H9 (cell line): ENCODE measurements at regions not wholly inside any gene's neighbourhood (a gene's known extent, or its start where the extent isn't known, plus 50 kb on each side); places are given as distances from the start of the nearest gene placed in this dataset.

ENCODE experiments used
- DNase-seq: peaks from one replicate; pipeline ENCODE4 v3.0.0-alpha.2; 2017
- H2AFZ ChIP-seq: one replicate; pipeline ENCODE4 v1.6.1; 2013; ENCODE audit warnings: mild to moderate bottlenecking, low read length, control low read depth, moderate library complexity
- H2AK5ac ChIP-seq: 2 replicates; pipeline ENCODE4 v1.6.1; 2013; ENCODE audit warnings: low read length, control low read depth, mixed read lengths; ENCODE audit not compliant: insufficient read length
- H2BK120ac ChIP-seq: one replicate; pipeline ENCODE4 v1.6.1; 2013; ENCODE audit warnings: low read depth, mild to moderate bottlenecking, low read length, control low read depth, inconsistent platforms; ENCODE audit not compliant: poor library complexity, severe bottlenecking
- H2BK12ac ChIP-seq: 2 replicates; pipeline ENCODE4 v1.6.1; 2013; ENCODE audit warnings: low read length, control low read depth, mixed read lengths, low read depth; ENCODE audit not compliant: insufficient read length
- H2BK15ac ChIP-seq: 2 replicates; pipeline ENCODE4 v1.6.1; 2013; ENCODE audit warnings: low read depth, low read length, control low read depth
- H2BK20ac ChIP-seq: one replicate; pipeline ENCODE4 v1.6.1; 2013; ENCODE audit warnings: low read depth, mild to moderate bottlenecking, low read length, control low read depth, inconsistent platforms; ENCODE audit not compliant: poor library complexity, severe bottlenecking
- H2BK5ac ChIP-seq: 2 replicates; pipeline ENCODE4 v1.6.1; 2013; ENCODE audit warnings: low read length, control low read depth, mixed read lengths; ENCODE audit not compliant: insufficient read length
- H3K14ac ChIP-seq: 2 replicates; pipeline ENCODE4 v1.6.1; 2013; ENCODE audit warnings: low read length, control low read depth; ENCODE audit not compliant: insufficient read depth
- H3K18ac ChIP-seq: 2 replicates; pipeline ENCODE4 v1.6.1; 2013; ENCODE audit warnings: low read depth, mild to moderate bottlenecking, mixed read lengths, low read length, control low read depth; ENCODE audit not compliant: insufficient read length
- H3K23ac ChIP-seq: 2 replicates; pipeline ENCODE4 v1.6.1; 2013; ENCODE audit warnings: low read length, control low read depth, mixed read lengths, low read depth; ENCODE audit not compliant: insufficient read length
- H3K23me2 ChIP-seq: 2 replicates; pipeline ENCODE4 v1.6.1; 2013; ENCODE audit warnings: low read depth, mild to moderate bottlenecking, mixed read lengths, low read length, control low read depth; ENCODE audit not compliant: insufficient read length, poor library complexity, severe bottlenecking
- H3K27ac ChIP-seq: 2 replicates; pipeline ENCODE4 v1.5.1; 2013; ENCODE audit warnings: low read length, control low read depth, mixed read lengths, low read depth; ENCODE audit not compliant: insufficient read length
- H3K27me3 ChIP-seq: 2 replicates; pipeline ENCODE4 v1.6.1; 2013; ENCODE audit warnings: low read length, control low read depth, inconsistent platforms; ENCODE audit not compliant: insufficient read depth
- H3K4ac ChIP-seq: 2 replicates; pipeline ENCODE4 v1.6.1; 2013; ENCODE audit warnings: low read depth, mild to moderate bottlenecking, control low read depth, inconsistent platforms, low read length, moderate library complexity
- H3K4me1 ChIP-seq: 2 replicates; pipeline ENCODE4 v1.6.1; 2013; ENCODE audit warnings: low read length, control low read depth, inconsistent platforms; ENCODE audit not compliant: insufficient read depth
- H3K4me2 ChIP-seq: 2 replicates; pipeline ENCODE4 v1.6.1; 2013; ENCODE audit warnings: low read length, control low read depth, mixed read lengths; ENCODE audit not compliant: insufficient read length, insufficient read depth
- H3K56ac ChIP-seq: 2 replicates; pipeline ENCODE4 v1.6.1; 2013; ENCODE audit warnings: low read depth, mild to moderate bottlenecking, mixed read lengths, low read length, control low read depth; ENCODE audit not compliant: insufficient read length
- H3K79me1 ChIP-seq: 2 replicates; pipeline ENCODE4 v1.6.1; 2013; ENCODE audit warnings: low read depth, mild to moderate bottlenecking, moderate library complexity, low read length, control low read depth, inconsistent platforms; ENCODE audit not compliant: insufficient read depth, poor library complexity, severe bottlenecking
- H3K79me2 ChIP-seq: 2 replicates; pipeline ENCODE4 v1.6.1; 2013; ENCODE audit warnings: low read length, control low read depth, inconsistent platforms; ENCODE audit not compliant: insufficient read depth
- H3K9ac ChIP-seq: 2 replicates; pipeline ENCODE4 v1.6.1; 2013; ENCODE audit warnings: low read length, control low read depth, mixed read lengths; ENCODE audit not compliant: insufficient read length; ENCODE audit errors: extremely low read depth
- H3K9me3 ChIP-seq: one replicate; pipeline ENCODE4 v1.6.1; 2013; ENCODE audit warnings: low read depth, low read length, inconsistent platforms; ENCODE audit not compliant: control insufficient read depth
- H3T11ph ChIP-seq: one replicate; pipeline ENCODE4 v1.6.1; 2013; ENCODE audit warnings: mild to moderate bottlenecking, low read length, control low read depth, inconsistent platforms
- H4K20me1 ChIP-seq: one replicate; pipeline ENCODE4 v1.6.1; 2013; ENCODE audit not compliant: control insufficient read depth, insufficient read length, insufficient read depth
- H4K5ac ChIP-seq: 2 replicates; pipeline ENCODE4 v1.6.1; 2013; ENCODE audit warnings: low read depth, mild to moderate bottlenecking, mixed read lengths, low read length, control low read depth; ENCODE audit not compliant: insufficient read length
- H4K8ac ChIP-seq: replicated peaks from 2 replicates; pipeline ENCODE4 v1.6.1; 2013; ENCODE audit warnings: low read length, control low read depth, mixed read lengths, low read depth; ENCODE audit not compliant: insufficient read length
- H4K91ac ChIP-seq: 2 replicates; pipeline ENCODE4 v1.6.1; 2013; ENCODE audit warnings: low read depth, mild to moderate bottlenecking, moderate library complexity, mixed read lengths, low read length, control low read depth; ENCODE audit not compliant: insufficient read length
- H3K27ac Mint-ChIP-seq, 3 experiments: 2 replicates in 2 of 3; 3 replicates in 1 of 3; pipeline ENCODE4 v1.8.0; 2020 to 2021; ENCODE audit warnings: mixed read lengths in 3 of 3, mild to moderate bottlenecking in 1 of 3, moderate library complexity in 1 of 3
- H3K27me3 Mint-ChIP-seq: 2 replicates; pipeline ENCODE4 v1.8.0; 2021; ENCODE audit warnings: low read depth, mild to moderate bottlenecking, moderate library complexity, mixed read lengths
- H3K36me3 Mint-ChIP-seq, 3 experiments: 2 replicates in 2 of 3; 3 replicates in 1 of 3; pipeline ENCODE4 v1.8.0; 2020 to 2021; ENCODE audit warnings: low read depth in 3 of 3, mixed read lengths in 3 of 3; ENCODE audit not compliant: insufficient read depth in 1 of 3
- H3K4me1 Mint-ChIP-seq, 2 experiments: 2 replicates each; pipeline ENCODE4 v1.8.0; 2020; ENCODE audit warnings: mixed read lengths in 2 of 2
- H3K4me3 Mint-ChIP-seq, 2 experiments: 2 replicates in 1 of 2; 3 replicates in 1 of 2; pipeline ENCODE4 v1.8.0; 2020 to 2021; ENCODE audit warnings: mild to moderate bottlenecking in 2 of 2, mixed read lengths in 2 of 2, moderate library complexity in 1 of 2
- H3K9me3 Mint-ChIP-seq, 2 experiments: 2 replicates in 1 of 2; 3 replicates in 1 of 2; pipeline ENCODE4 v1.8.0; 2020; ENCODE audit warnings: mild to moderate bottlenecking in 2 of 2, mixed read lengths in 2 of 2, moderate library complexity in 1 of 2
- WGBS: extraction: QIAGEN DNeasy Blood & Tissue Kit; methylation state at CpG from one replicate; pipeline ENCODE4 v1.1.7; 2013; ENCODE audit warnings: missing lambda C conversion rate, low lambda C conversion rate, mixed read lengths; ENCODE audit not compliant: insufficient read length; ENCODE audit errors: extremely low coverage; 5-methylcytosine and 5-hydroxymethylcytosine counted together
- TF ChIP-seq, protein P1 (sequence below): fragments of 200-600 bp; sonication (generic); conservative IDR thresholded peaks from 3 replicates; pipeline ENCODE4 v1.8.0; 2021; ENCODE audit warnings: antibody characterized with exemption, mild to moderate bottlenecking

DNA sequence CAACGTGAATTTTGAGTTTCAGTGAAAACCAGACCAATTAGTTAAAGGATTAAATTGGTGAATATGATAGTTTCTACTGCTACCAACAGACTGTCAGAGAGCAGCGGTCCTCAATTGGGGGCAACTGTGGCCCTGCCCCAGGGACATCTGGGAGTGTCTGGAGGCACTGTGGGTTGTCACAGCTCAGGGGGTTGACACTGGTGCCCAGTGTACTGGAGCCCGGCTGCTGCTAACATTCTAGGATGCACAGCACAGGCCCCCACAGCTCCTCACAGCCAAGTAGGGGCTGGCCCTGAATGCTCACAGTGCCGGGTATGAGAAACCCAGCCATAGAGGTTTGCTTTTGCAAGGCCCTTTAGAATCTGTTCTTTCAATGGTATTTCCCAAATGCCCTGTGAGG, 84.1 kb upstream of the CXCL12 start:
- Histone ChIP-seq H3K27ac (no peak overlapping the region), H2BK15ac (no peak overlapping the region), H2BK120ac (no peak overlapping the region), H3K9me3 (no peaks in the 10 kb centered on the region), H3K4ac (no peak overlapping the region), H2BK20ac (no peak overlapping the region), H3K14ac (no peak overlapping the region), H3K4me1 (no peaks in the 10 kb centered on the region), H3K23me2 (no peaks in the 10 kb centered on the region), H3K4me2 (no peak overlapping the region), H4K91ac (no peak overlapping the region), H3K18ac (no peak overlapping the region), H4K20me1 (no peaks in the 10 kb centered on the region), H3K23ac (no peak overlapping the region), H2BK5ac (no peak overlapping the region), H2AK5ac (no peak overlapping the region), H3K56ac (no peak overlapping the region), H4K8ac (no peak overlapping the region), H2AFZ (no peak overlapping the region), H4K5ac (no peak overlapping the region), H3K79me2 (no peaks in the 10 kb centered on the region), H3K9ac (no peak overlapping the region), H3K27me3 (no peaks in the 10 kb centered on the region), H3K79me1 (no peaks in the 10 kb centered on the region), H2BK12ac (no peak overlapping the region), H3T11ph (no peak overlapping the region)
- no peak overlapping the region for H3K4me3 Mint-ChIP-seq
- H3K36me3 Mint-ChIP-seq, result no peaks in the 10 kb centered on the region; a peak in 1 of 7 replicates
- no CpG with 5 or more reads among the region's 4 CpGs for WGBS
- TF ChIP-seq, protein P1, sequence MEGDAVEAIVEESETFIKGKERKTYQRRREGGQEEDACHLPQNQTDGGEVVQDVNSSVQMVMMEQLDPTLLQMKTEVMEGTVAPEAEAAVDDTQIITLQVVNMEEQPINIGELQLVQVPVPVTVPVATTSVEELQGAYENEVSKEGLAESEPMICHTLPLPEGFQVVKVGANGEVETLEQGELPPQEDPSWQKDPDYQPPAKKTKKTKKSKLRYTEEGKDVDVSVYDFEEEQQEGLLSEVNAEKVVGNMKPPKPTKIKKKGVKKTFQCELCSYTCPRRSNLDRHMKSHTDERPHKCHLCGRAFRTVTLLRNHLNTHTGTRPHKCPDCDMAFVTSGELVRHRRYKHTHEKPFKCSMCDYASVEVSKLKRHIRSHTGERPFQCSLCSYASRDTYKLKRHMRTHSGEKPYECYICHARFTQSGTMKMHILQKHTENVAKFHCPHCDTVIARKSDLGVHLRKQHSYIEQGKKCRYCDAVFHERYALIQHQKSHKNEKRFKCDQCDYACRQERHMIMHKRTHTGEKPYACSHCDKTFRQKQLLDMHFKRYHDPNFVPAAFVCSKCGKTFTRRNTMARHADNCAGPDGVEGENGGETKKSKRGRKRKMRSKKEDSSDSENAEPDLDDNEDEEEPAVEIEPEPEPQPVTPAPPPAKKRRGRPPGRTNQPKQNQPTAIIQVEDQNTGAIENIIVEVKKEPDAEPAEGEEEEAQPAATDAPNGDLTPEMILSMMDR, result no peak
- peaks cover 0 to 6% of the 10 kb centered on the region in 2 experiments; a peak in 2 of 4 replicates for H3K4me1 Mint-ChIP-seq
- H3K9me3 Mint-ChIP-seq, result peaks cover 0 to 2% of the 10 kb centered on the region in 2 experiments; a peak in 1 of 5 replicates
- no peaks in the 10 kb centered on the region; the same call in none of the 2 replicates for H3K27me3 Mint-ChIP-seq
- H3K27ac Mint-ChIP-seq, result no peak overlapping the region
- DNase-seq, result no peak
